MM.1S (cell line): ENCODE measurements at regions not wholly inside any gene's neighbourhood (a gene's known extent, or its start where the extent isn't known, plus 50 kb on each side); places are given as distances from the start of the nearest gene placed in this dataset.

Experiments used
- DNase-seq: peaks from one replicate; pipeline ENCODE4 v3.0.0-alpha.2; 2015
- H2AFZ ChIP-seq: fragments of 300-600 bp; sonication (generic); 2 replicates; pipeline ENCODE4 v1.6.0; 2016; ENCODE audit warnings: antibody characterized with exemption, low read length
- H3F3A ChIP-seq: fragments of 300-600 bp; sonication (generic); 2 replicates; pipeline ENCODE4 v1.6.1; 2016; ENCODE audit warnings: mild to moderate bottlenecking, antibody characterized with exemption, low read length, moderate library complexity, mixed read lengths; ENCODE audit not compliant: insufficient read depth
- H3K27ac ChIP-seq: fragments of 300-600 bp; sonication (generic); 2 replicates; pipeline ENCODE4 v1.5.1; 2016; ENCODE audit warnings: mild to moderate bottlenecking, low read length
- H3K27me3 ChIP-seq: fragments of 300-600 bp; sonication (generic); replicated peaks from 2 replicates; pipeline ENCODE4 v1.6.0; 2016; ENCODE audit warnings: low read length; ENCODE audit not compliant: insufficient read depth
- H3K36me3 ChIP-seq: fragments of 300-600 bp; sonication (generic); replicated peaks from 2 replicates; pipeline ENCODE4 v1.6.1; 2016; ENCODE audit warnings: mild to moderate bottlenecking, low read length, mixed read lengths; ENCODE audit not compliant: insufficient read depth
- H3K4me1 ChIP-seq: fragments of 300-600 bp; sonication (generic); 2 replicates; pipeline ENCODE4 v1.6.1; 2016; ENCODE audit warnings: low read length, mixed read lengths
- H3K4me2 ChIP-seq: fragments of 300-600 bp; sonication (generic); 2 replicates; pipeline ENCODE4 v1.6.0; 2016; ENCODE audit warnings: low read depth, low read length
- H3K4me3 ChIP-seq: fragments of 300-600 bp; sonication (generic); 2 replicates; pipeline ENCODE4 v1.5.1; 2016; ENCODE audit warnings: low read length, mixed read lengths
- H3K79me2 ChIP-seq: fragments of 300-600 bp; sonication (generic); 2 replicates; pipeline ENCODE4 v1.6.1; 2016; ENCODE audit warnings: mixed run types, low read length, mixed read lengths
- H3K9ac ChIP-seq: fragments of 300-600 bp; sonication (generic); 2 replicates; pipeline ENCODE4 v1.6.1; 2016; ENCODE audit warnings: low read length, mixed read lengths
- H3K9me2 ChIP-seq: fragments of 300-600 bp; sonication (generic); replicated peaks from 2 replicates; pipeline ENCODE4 v1.6.1; 2016; ENCODE audit warnings: mild to moderate bottlenecking, low read length, mixed read lengths; ENCODE audit not compliant: insufficient read depth
- H3K9me3 ChIP-seq: fragments of 300-600 bp; sonication (generic); replicated peaks from 2 replicates; pipeline ENCODE4 v1.6.1; 2016; ENCODE audit warnings: mild to moderate bottlenecking, low read length, mixed read lengths; ENCODE audit not compliant: insufficient read depth
- H4K20me1 ChIP-seq: fragments of 300-600 bp; sonication (generic); 2 replicates; pipeline ENCODE4 v1.6.1; 2016; ENCODE audit warnings: mild to moderate bottlenecking, low read length, moderate library complexity, mixed read lengths; ENCODE audit not compliant: insufficient read depth
- EZH2 ChIP-seq: fragments of 300-600 bp; sonication (generic); optimal IDR thresholded peaks from 2 replicates; pipeline ENCODE3; 2017; ENCODE audit warnings: low read depth, mild to moderate bottlenecking, antibody characterized with exemption, low read length, mixed read lengths
- EZH2phosphoT487 ChIP-seq: fragments of 300-600 bp; sonication (generic); IDR thresholded peaks from 2 replicates; pipeline ENCODE4 v1.6.1; 2018; ENCODE audit warnings: antibody characterized with exemption, low read length
- TF ChIP-seq, protein P1 (sequence below): fragments of 300-600 bp; sonication (generic); IDR thresholded peaks from 2 replicates; pipeline ENCODE4 v1.5.1; 2016; ENCODE audit warnings: antibody characterized with exemption, low read length, mixed read lengths

- Histone ChIP-seq H3K4me1 (no peaks in the 10 kb centered on the region), H3K27me3 (no peaks in the 10 kb centered on the region)
- no peak for DNase-seq
Measured at GRCh38 chr13:37950016-37950415, 80.4 kb upstream of the TRPC4 start.

GRCh38 chr13:37947419-37948140 is 78.0 kb upstream of the TRPC4 start:
- Histone ChIP-seq H3K9ac (no peak overlapping the region), H3K4me2 (no peak overlapping the region), H3F3A (no peaks in the 10 kb centered on the region)

More at GRCh38 chr13:37950016-37950415, 80.4 kb upstream of the TRPC4 start:
- Histone ChIP-seq H4K20me1 (no peaks in the 10 kb centered on the region), H3K27ac (no peak overlapping the region), H3F3A (no peaks in the 10 kb centered on the region), H3K9ac (no peak overlapping the region), H3K4me3 (no peak overlapping the region), H2AFZ (no peak overlapping the region), H3K4me2 (no peak overlapping the region), H3K79me2 (no peaks in the 10 kb centered on the region), H3K36me3 (no peaks in the 10 kb centered on the region), H3K9me3 (no peaks in the 10 kb centered on the region), H3K9me2 (no peaks in the 10 kb centered on the region)
- TF ChIP-seq EZH2phosphoT487 (no peak), EZH2 (no peak)
- TF ChIP-seq, protein P1, sequence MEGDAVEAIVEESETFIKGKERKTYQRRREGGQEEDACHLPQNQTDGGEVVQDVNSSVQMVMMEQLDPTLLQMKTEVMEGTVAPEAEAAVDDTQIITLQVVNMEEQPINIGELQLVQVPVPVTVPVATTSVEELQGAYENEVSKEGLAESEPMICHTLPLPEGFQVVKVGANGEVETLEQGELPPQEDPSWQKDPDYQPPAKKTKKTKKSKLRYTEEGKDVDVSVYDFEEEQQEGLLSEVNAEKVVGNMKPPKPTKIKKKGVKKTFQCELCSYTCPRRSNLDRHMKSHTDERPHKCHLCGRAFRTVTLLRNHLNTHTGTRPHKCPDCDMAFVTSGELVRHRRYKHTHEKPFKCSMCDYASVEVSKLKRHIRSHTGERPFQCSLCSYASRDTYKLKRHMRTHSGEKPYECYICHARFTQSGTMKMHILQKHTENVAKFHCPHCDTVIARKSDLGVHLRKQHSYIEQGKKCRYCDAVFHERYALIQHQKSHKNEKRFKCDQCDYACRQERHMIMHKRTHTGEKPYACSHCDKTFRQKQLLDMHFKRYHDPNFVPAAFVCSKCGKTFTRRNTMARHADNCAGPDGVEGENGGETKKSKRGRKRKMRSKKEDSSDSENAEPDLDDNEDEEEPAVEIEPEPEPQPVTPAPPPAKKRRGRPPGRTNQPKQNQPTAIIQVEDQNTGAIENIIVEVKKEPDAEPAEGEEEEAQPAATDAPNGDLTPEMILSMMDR: no peak

GRCh38 chr13:37945651-37946575 is 76.3 kb upstream of the TRPC4 start:
- H3K27me3 ChIP-seq: no peaks in the 10 kb centered on the region
- no peak overlapping the region for H3K4me3 ChIP-seq
- no peaks in the 10 kb centered on the region for H3K36me3 ChIP-seq
- H3K79me2 ChIP-seq: no peaks in the 10 kb centered on the region
- H3F3A ChIP-seq: no peaks in the 10 kb centered on the region
- no peaks in the 10 kb centered on the region for H4K20me1 ChIP-seq
- H3K9me2 ChIP-seq: no peaks in the 10 kb centered on the region
- no peak overlapping the region for H2AFZ ChIP-seq
- no peak overlapping the region for H3K27ac ChIP-seq
- TF ChIP-seq, protein P1: no peak
- TF ChIP-seq EZH2phosphoT487 (no peak), EZH2 (no peak)
- no peak overlapping the region for H3K4me2 ChIP-seq
- no peaks in the 10 kb centered on the region for H3K4me1 ChIP-seq
- H3K9ac ChIP-seq: no peak overlapping the region
- no peak for DNase-seq
- no peaks in the 10 kb centered on the region for H3K9me3 ChIP-seq

More at GRCh38 chr13:37947419-37948140, 78.0 kb upstream of the TRPC4 start:
- no peak overlapping the region for H2AFZ ChIP-seq
- no peak for DNase-seq
- H4K20me1 ChIP-seq: no peaks in the 10 kb centered on the region
- no peaks in the 10 kb centered on the region for H3K79me2 ChIP-seq
- no peaks in the 10 kb centered on the region for H3K27me3 ChIP-seq
- H3K9me3 ChIP-seq: no peaks in the 10 kb centered on the region
- no peaks in the 10 kb centered on the region for H3K9me2 ChIP-seq
- TF ChIP-seq, protein P1: no peak
- TF ChIP-seq EZH2: no peak
- no peak for TF ChIP-seq EZH2phosphoT487
- H3K4me1 ChIP-seq: no peaks in the 10 kb centered on the region
- no peaks in the 10 kb centered on the region for H3K36me3 ChIP-seq
- H3K4me3 ChIP-seq: no peak overlapping the region
- H3K27ac ChIP-seq: no peak overlapping the region
